Mammary epithelial cell (primary cell): ENCODE measurements at regions not wholly inside any gene's neighbourhood (a gene's known extent, or its start where the extent isn't known, plus 50 kb on each side); places are given as distances from the start of the nearest gene placed in this dataset.

ENCODE experiments used
- CTCF ChIP-seq, 2 donors: IDR thresholded peaks in 1 of 2; conservative IDR thresholded peaks in 1 of 2; 2 replicates each; pipeline ENCODE4 v1.5.1; 2011 to 2012; ENCODE audit warnings: inconsistent platforms in 2 of 2, low read length in 2 of 2, mild to moderate bottlenecking in 2 of 2, control low read depth in 1 of 2, low read depth in 1 of 2; ENCODE audit not compliant: insufficient read depth in 1 of 2; ENCODE audit errors: extremely low read depth in 1 of 2
- EZH2 ChIP-seq: IDR thresholded peaks from 2 replicates; pipeline ENCODE4 v1.6.1; 2012; ENCODE audit warnings: low read length, inconsistent platforms, borderline replicate concordance

- TF ChIP-seq CTCF (conservative IDR thresholded peaks at IDR 0.05 in 1 of 2, IDR thresholded peaks at IDR 0.05 in 1 of 2; ENCODE audit: extremely low read depth in 1 of 2, insufficient read depth in 1 of 2, low read depth in 1 of 2, low read length in 2 of 2): no peak
- TF ChIP-seq EZH2: no peak
These were observed 948.6 kb upstream of the CHAC2 start for GRCh38 chr2:52818958-52819357.
